T-cell (primary cell): ENCODE measurements at regions not wholly inside any gene's neighbourhood (a gene's known extent, or its start where the extent isn't known, plus 50 kb on each side); places are given as distances from the start of the nearest gene placed in this dataset.

ENCODE experiments used
- ATAC-seq, 4 experiments: fragments of 200-7000 bp in 3 of 4; fragments of 150-1000 bp in 1 of 4; cut with Tn5 transposase; replicated peaks in 1 of 4; 1 replicate in 3 of 4; 2 replicates in 1 of 4; pipeline ENCODE4 v1.10.0; 2021; ENCODE audit warnings: moderate library complexity in 3 of 4, mild to moderate bottlenecking in 2 of 4, moderate number of reproducible peaks in 1 of 4
- CTCF ChIA-PET, 2 donors: fragments of 300-600 bp; sonication (Branson Sonifier 250); formaldehyde crosslinking; loops; one replicate each; lab custom pipeline; 2022; ENCODE audit warnings: antibody characterized with exemption in 2 of 2; lab: Charles Lee
- POLR2A ChIA-PET, 2 donors: fragments of 300-600 bp; sonication (Branson Sonifier 250); formaldehyde crosslinking; loops; one replicate each; lab custom pipeline; 2022; ENCODE audit warnings: antibody characterized with exemption in 2 of 2; lab: Charles Lee
- DNase-seq, 35 experiments: peaks; one replicate each; pipeline versions ENCODE4 v3.0.0 to v3.0.0-alpha.2; 2013 to 2023
- H3K27ac ChIP-seq: one replicate; pipeline ENCODE4 v1.5.1; 2013; ENCODE audit warnings: low read length
- H3K27me3 ChIP-seq, 2 experiments: replicated peaks in 1 of 2; 1 replicate in 1 of 2; 2 replicates in 1 of 2; pipeline versions ENCODE4 v1.6.1 to v1.7.0; 2013; ENCODE audit warnings: low read length in 1 of 2, mixed read lengths in 1 of 2; ENCODE audit not compliant: control insufficient read depth in 2 of 2, insufficient read depth in 2 of 2; ENCODE audit errors: extremely low read depth in 1 of 2
- H3K36me3 ChIP-seq, 2 donors: 1 replicate in 1 of 2; 2 replicates in 1 of 2; pipeline versions ENCODE4 v1.6.1 to v1.7.0; 2013; ENCODE audit warnings: low read length in 1 of 2; ENCODE audit not compliant: control insufficient read depth in 2 of 2, insufficient read depth in 1 of 2; ENCODE audit errors: extremely low read depth in 1 of 2
- H3K4me1 ChIP-seq, 2 experiments: 1 replicate in 1 of 2; 2 replicates in 1 of 2; pipeline versions ENCODE4 v1.6.1 to v1.7.0; 2013; ENCODE audit warnings: low read length in 2 of 2, mixed read lengths in 1 of 2; ENCODE audit not compliant: insufficient read depth in 2 of 2, control insufficient read depth in 1 of 2; ENCODE audit errors: extremely low read depth in 1 of 2
- H3K4me3 ChIP-seq, 2 donors: 1 replicate in 1 of 2; 2 replicates in 1 of 2; pipeline versions ENCODE4 v1.5.1 to v1.7.0; 2013; ENCODE audit warnings: mild to moderate bottlenecking in 2 of 2, low read length in 1 of 2, moderate library complexity in 1 of 2; ENCODE audit not compliant: control insufficient read depth in 1 of 2; ENCODE audit errors: extremely low read depth in 1 of 2
- H3K9me3 ChIP-seq: 2 replicates; pipeline ENCODE4 v1.7.0; 2013
- H3K27ac Mint-ChIP-seq, 2 donors: one replicate each; pipeline ENCODE4 v1.8.0; 2020 to 2021; ENCODE audit warnings: mild to moderate bottlenecking in 2 of 2, mixed read lengths in 2 of 2
- H3K27me3 Mint-ChIP-seq, 2 donors: one replicate each; pipeline ENCODE4 v1.8.0; 2021 to 2022; ENCODE audit warnings: mixed read lengths in 2 of 2
- H3K36me3 Mint-ChIP-seq: one replicate; pipeline ENCODE4 v1.8.0; 2021; ENCODE audit warnings: mixed read lengths
- H3K4me1 Mint-ChIP-seq, 3 donors: one replicate each; pipeline ENCODE4 v1.8.0; 2020 to 2022; ENCODE audit warnings: mixed read lengths in 3 of 3, mild to moderate bottlenecking in 1 of 3
- H3K4me3 Mint-ChIP-seq, 3 donors: one replicate each; pipeline ENCODE4 v1.8.0; 2020 to 2022; ENCODE audit warnings: mild to moderate bottlenecking in 3 of 3, mixed read lengths in 3 of 3, moderate library complexity in 3 of 3
- H3K9me3 Mint-ChIP-seq, 3 donors: one replicate each; pipeline ENCODE4 v1.8.0; 2020 to 2022; ENCODE audit warnings: mixed read lengths in 3 of 3
- WGBS: methylation state at CpG from one replicate; pipeline ENCODE4 v1.1.5; 2013; ENCODE audit warnings: missing lambda C conversion rate; ENCODE audit not compliant: insufficient coverage; 5-methylcytosine and 5-hydroxymethylcytosine counted together

GRCh38 chr1:30310966-30311742, 412.2 kb downstream of the MATN1 start:
- ATAC-seq (no peak), DNase-seq (no peak)
- no peak overlapping the region for H3K27ac Mint-ChIP-seq
- 65% methylated on average over 3 of the region's 11 CpGs for WGBS
- no peaks in the 10 kb centered on the region for H3K9me3 Mint-ChIP-seq
- H3K36me3 ChIP-seq, result no peaks in the 10 kb centered on the region
- peaks cover 0 to 31% of the 10 kb centered on the region in 2 experiments for H3K27me3 ChIP-seq
- no peak overlapping the region for H3K27ac ChIP-seq
- no peak overlapping the region for H3K4me3 ChIP-seq
- ChIA-PET POLR2A (no interaction called here), CTCF (no interaction called here)
- H3K27me3 Mint-ChIP-seq, result peaks cover 27 to 42% of the 10 kb centered on the region in 2 donors
- no peaks in the 10 kb centered on the region for H3K4me1 ChIP-seq
- H3K4me3 Mint-ChIP-seq, result no peak overlapping the region
- no peaks in the 10 kb centered on the region for H3K9me3 ChIP-seq
- no peaks in the 10 kb centered on the region for H3K36me3 Mint-ChIP-seq
- no peaks in the 10 kb centered on the region for H3K4me1 Mint-ChIP-seq

GRCh38 chr1:30307182-30307581, 416.2 kb downstream of the MATN1 start:
- 100% methylated on average over 2 of the region's 5 CpGs for WGBS
- Mint-ChIP-seq H3K4me1 (no peaks in the 10 kb centered on the region), H3K9me3 (peaks cover 0 to 3% (median 0%) of the 10 kb centered on the region in 3 donors), H3K36me3 (no peaks in the 10 kb centered on the region), H3K4me3 (no peak overlapping the region), H3K27me3 (peaks cover 31 to 38% of the 10 kb centered on the region in 2 donors), H3K27ac (no peak overlapping the region)
- Histone ChIP-seq H3K27ac (no peak overlapping the region), H3K27me3 (peaks cover 0 to 23% of the 10 kb centered on the region in 2 experiments), H3K9me3 (no peaks in the 10 kb centered on the region), H3K36me3 (no peaks in the 10 kb centered on the region), H3K4me3 (no peak overlapping the region), H3K4me1 (no peaks in the 10 kb centered on the region)
- ATAC-seq (no peak), DNase-seq (no peak)
- ChIA-PET POLR2A (no interaction called here), CTCF (no interaction called here)

GRCh38 chr1:30305519-30305918, 417.9 kb downstream of the MATN1 start:
- DNase-seq (no peak), ATAC-seq (no peak)
- no peak overlapping the region for H3K27ac ChIP-seq
- 57% methylated on average over 1 of the region's 3 CpGs for WGBS
- Mint-ChIP-seq H3K36me3 (no peaks in the 10 kb centered on the region), H3K9me3 (peaks cover 0 to 3% (median 0%) of the 10 kb centered on the region in 3 donors), H3K4me3 (no peak overlapping the region), H3K4me1 (no peaks in the 10 kb centered on the region), H3K27ac (no peak overlapping the region), H3K27me3 (peaks cover 33 to 39% of the 10 kb centered on the region in 2 donors)
- H3K27me3 ChIP-seq, result peaks cover 0 to 15% of the 10 kb centered on the region in 2 experiments
- ChIA-PET POLR2A (no interaction called here), CTCF (no interaction called here)
- no peaks in the 10 kb centered on the region for H3K9me3 ChIP-seq
- H3K36me3 ChIP-seq, result no peaks in the 10 kb centered on the region
- H3K4me1 ChIP-seq, result no peaks in the 10 kb centered on the region
- H3K4me3 ChIP-seq, result no peak overlapping the region

GRCh38 chr1:30305061-30305460, 418.3 kb downstream of the MATN1 start:
- no peak for DNase-seq
- H3K27ac ChIP-seq, result no peak overlapping the region
- no peak overlapping the region for H3K4me3 ChIP-seq
- Mint-ChIP-seq H3K36me3 (no peaks in the 10 kb centered on the region), H3K27me3 (peaks cover 34 to 43% of the 10 kb centered on the region in 2 donors), H3K27ac (no peak overlapping the region), H3K4me3 (no peak overlapping the region), H3K4me1 (no peaks in the 10 kb centered on the region), H3K9me3 (peaks cover 0 to 3% (median 0%) of the 10 kb centered on the region in 3 donors)
- peaks cover 0 to 17% of the 10 kb centered on the region in 2 experiments for H3K27me3 ChIP-seq
- no peaks in the 10 kb centered on the region for H3K4me1 ChIP-seq
- no peaks in the 10 kb centered on the region for H3K36me3 ChIP-seq
- ChIA-PET CTCF (no interaction called here), POLR2A (no interaction called here)
- 66% methylated on average over 4 of the region's 4 CpGs for WGBS
- H3K9me3 ChIP-seq, result no peaks in the 10 kb centered on the region
- no peak for ATAC-seq

GRCh38 chr1:30304080-30304479, 419.3 kb downstream of the MATN1 start:
- Mint-ChIP-seq H3K36me3 (no peaks in the 10 kb centered on the region), H3K4me3 (no peak overlapping the region), H3K27me3 (peaks cover 34 to 47% of the 10 kb centered on the region in 2 donors), H3K27ac (no peak overlapping the region), H3K4me1 (no peaks in the 10 kb centered on the region), H3K9me3 (peaks cover 0 to 3% (median 0%) of the 10 kb centered on the region in 3 donors)
- no peaks in the 10 kb centered on the region for H3K36me3 ChIP-seq
- H3K4me1 ChIP-seq, result no peaks in the 10 kb centered on the region
- no peak for ATAC-seq
- CTCF ChIA-PET, result no interaction called here
- no peaks in the 10 kb centered on the region for H3K9me3 ChIP-seq
- H3K4me3 ChIP-seq, result no peak overlapping the region
- POLR2A ChIA-PET, result no interaction called here
- DNase-seq, result no peak
- peaks cover 0 to 22% of the 10 kb centered on the region in 2 experiments for H3K27me3 ChIP-seq
- no peak overlapping the region for H3K27ac ChIP-seq

GRCh38 chr1:30303387-30303786, 420.0 kb downstream of the MATN1 start:
- WGBS, result 64% methylated on average over 2 of the region's 2 CpGs
- Histone ChIP-seq H3K4me1 (no peaks in the 10 kb centered on the region), H3K36me3 (no peaks in the 10 kb centered on the region), H3K9me3 (no peaks in the 10 kb centered on the region), H3K27me3 (peaks cover 0 to 22% of the 10 kb centered on the region in 2 experiments), H3K27ac (no peak overlapping the region), H3K4me3 (no peak overlapping the region)
- DNase-seq, result no peak
- no peaks in the 10 kb centered on the region for H3K4me1 Mint-ChIP-seq
- no peak overlapping the region for H3K4me3 Mint-ChIP-seq
- H3K9me3 Mint-ChIP-seq, result peaks cover 0 to 3% (median 0%) of the 10 kb centered on the region in 3 donors
- H3K27me3 Mint-ChIP-seq, result peaks cover 33 to 47% of the 10 kb centered on the region in 2 donors
- H3K27ac Mint-ChIP-seq, result no peak overlapping the region
- POLR2A ChIA-PET, result no interaction called here
- CTCF ChIA-PET, result no interaction called here
- no peaks in the 10 kb centered on the region for H3K36me3 Mint-ChIP-seq
- ATAC-seq, result no peak
